HG02610 (cell line): ENCODE measurements at regions not wholly inside any gene's neighbourhood (a gene's known extent, or its start where the extent isn't known, plus 50 kb on each side); places are given as distances from the start of the nearest gene placed in this dataset.
"Not testable (repeated sequence)": the region's sequence is repeated elsewhere in the genome, so short reads cannot be mapped to it uniquely, and the experiment has no call there.

Source experiments
- ATAC-seq: cut with Tn5 transposase; IDR thresholded peaks from one replicate; pipeline ENCODE4 v1.9.1; 2021; ENCODE audit warnings: mild to moderate bottlenecking, moderate library complexity; ENCODE audit not compliant: unreplicated experiment

- ATAC-seq: no peak
These were observed 950.2 kb downstream of the GATA3 start for GRCh38 chr10:9004736-9005135.

GRCh38 chr10:9009505-9009904 lies 955.0 kb downstream of the GATA3 start:
- ATAC-seq: no peak

GRCh38 chr10:9010093-9010492 lies 955.6 kb downstream of the GATA3 start:
- ATAC-seq: no peak

GRCh38 chr10:9010931-9011670 lies 956.6 kb downstream of the GATA3 start:
- ATAC-seq: no peak

- no peak for ATAC-seq
These were observed 957.8 kb downstream of the GATA3 start for GRCh38 chr10:9012312-9012711.

- no peak for ATAC-seq
These were observed 960.5 kb downstream of the GATA3 start for GRCh38 chr10:9015005-9015404.

- no peak for ATAC-seq
These were observed 961.0 kb downstream of the GATA3 start for GRCh38 chr10:9015447-9015846.

- ATAC-seq: no peak
These were observed 962.4 kb downstream of the GATA3 start for GRCh38 chr10:9016930-9017329.

GRCh38 chr10:9018195-9019173 lies 964.0 kb downstream of the GATA3 start:
- ATAC-seq: no peak

- ATAC-seq: no peak
These were observed 968.7 kb downstream of the GATA3 start for GRCh38 chr10:9023206-9023605.

GRCh38 chr10:9024210-9024609 lies 969.7 kb downstream of the GATA3 start:
- no peak for ATAC-seq

GRCh38 chr10:9028231-9028630 lies 973.7 kb downstream of the GATA3 start:
- ATAC-seq: no peak

- ATAC-seq: no peak
These were observed 980.9 kb downstream of the GATA3 start for GRCh38 chr10:9035355-9035754.

- no peak for ATAC-seq
These were observed 982.3 kb downstream of the GATA3 start for GRCh38 chr10:9036711-9037204.

- ATAC-seq: no peak
These were observed 983.7 kb downstream of the GATA3 start for GRCh38 chr10:9038146-9038714.

GRCh38 chr10:9043466-9043865 lies 989.0 kb downstream of the GATA3 start:
- no peak for ATAC-seq

- ATAC-seq: no peak
These were observed 990.8 kb downstream of the GATA3 start for GRCh38 chr10:9045311-9045710.

GRCh38 chr10:9051328-9051974 lies 997.0 kb downstream of the GATA3 start:
- ATAC-seq: no peak

- no peak for ATAC-seq
These were observed 998.3 kb downstream of the GATA3 start for GRCh38 chr10:9052767-9053166.

- no peak for ATAC-seq
These were observed 1002.0 kb downstream of the GATA3 start for GRCh38 chr10:9056521-9056920.

GRCh38 chr10:9057293-9057692 lies 1002.8 kb downstream of the GATA3 start:
- not testable (repeated sequence) for ATAC-seq
